ENCODE measurements at regions not wholly inside any gene's neighbourhood (a gene's known extent, or its start where the extent isn't known, plus 50 kb on each side); places are given as distances from the start of the nearest gene placed in this dataset.
"Not testable (repeated sequence)": the region's sequence is repeated elsewhere in the genome, so short reads cannot be mapped to it uniquely, and the experiment has no call there.

GRCh38 chr7:110544194-110544593 lies 546.7 kb upstream of the LRRN3 start:
- Histone ChIP-seq H3K79me2 (ENCODE audit: insufficient read depth, low read length) (no peaks in the 10 kb centered on the region), H3K4me3 (ENCODE audit: low read depth, low read length, poor library complexity, severe bottlenecking) (no peak overlapping the region), H3F3A (ENCODE audit: insufficient read depth, low read length) (no peaks in the 10 kb centered on the region), H3K9ac (ENCODE audit: low read length) (no peak overlapping the region), H2AFZ (ENCODE audit: low read length) (no peak overlapping the region), H3K27ac (ENCODE audit: low read depth, low read length, poor library complexity, severe bottlenecking) (no peak overlapping the region), H4K20me1 (ENCODE audit: insufficient read depth, low read length) (no peaks in the 10 kb centered on the region), H3K36me3 (ENCODE audit: insufficient read depth, low read length) (no peaks in the 10 kb centered on the region), H3K4me1 (ENCODE audit: insufficient read depth, low read length, severe bottlenecking) (no peaks in the 10 kb centered on the region), H3K9me3 (ENCODE audit: low read length) (no peaks in the 10 kb centered on the region), H3K4me2 (ENCODE audit: low read length) (no peak overlapping the region), H3K9me2 (ENCODE audit: low read depth, low read length) (no peaks in the 10 kb centered on the region), H3K27me3 (ENCODE audit: insufficient read depth, low read length) (no peaks in the 10 kb centered on the region)
- no peak for TF ChIP-seq EZH2 (IDR thresholded peaks at IDR 0.05; ENCODE audit: borderline replicate concordance, low read length)
- no peak for TF ChIP-seq CTCF (IDR thresholded peaks at IDR 0.05; ENCODE audit: low read length)

GRCh38 chr7:110548372-110548771 lies 542.6 kb upstream of the LRRN3 start:
- Histone ChIP-seq H3K9ac (ENCODE audit: low read length) (no peak overlapping the region), H3K36me3 (ENCODE audit: insufficient read depth, low read length) (no peaks in the 10 kb centered on the region), H3K9me2 (ENCODE audit: low read depth, low read length) (no peaks in the 10 kb centered on the region), H3K27ac (ENCODE audit: low read depth, low read length, poor library complexity, severe bottlenecking) (no peak overlapping the region), H2AFZ (ENCODE audit: low read length) (no peak overlapping the region), H3K79me2 (ENCODE audit: insufficient read depth, low read length) (no peaks in the 10 kb centered on the region), H4K20me1 (ENCODE audit: insufficient read depth, low read length) (no peaks in the 10 kb centered on the region), H3K4me3 (ENCODE audit: low read depth, low read length, poor library complexity, severe bottlenecking) (no peak overlapping the region), H3F3A (ENCODE audit: insufficient read depth, low read length) (no peaks in the 10 kb centered on the region), H3K9me3 (ENCODE audit: low read length) (no peaks in the 10 kb centered on the region; the same call in 1 of the 2 replicates), H3K4me2 (ENCODE audit: low read length) (no peak overlapping the region), H3K4me1 (ENCODE audit: insufficient read depth, low read length, severe bottlenecking) (no peaks in the 10 kb centered on the region), H3K27me3 (ENCODE audit: insufficient read depth, low read length) (no peaks in the 10 kb centered on the region)
- TF ChIP-seq EZH2 (IDR thresholded peaks at IDR 0.05; ENCODE audit: borderline replicate concordance, low read length) (no peak), CTCF (IDR thresholded peaks at IDR 0.05; ENCODE audit: low read length) (no peak)

GRCh38 chr7:110557136-110557535 lies 533.8 kb upstream of the LRRN3 start:
- Histone ChIP-seq H4K20me1 (ENCODE audit: insufficient read depth, low read length) (no peaks in the 10 kb centered on the region), H3F3A (ENCODE audit: insufficient read depth, low read length) (no peaks in the 10 kb centered on the region), H3K79me2 (ENCODE audit: insufficient read depth, low read length) (no peaks in the 10 kb centered on the region), H3K4me3 (ENCODE audit: low read depth, low read length, poor library complexity, severe bottlenecking) (no peak overlapping the region), H3K4me2 (ENCODE audit: low read length) (no peak overlapping the region), H2AFZ (ENCODE audit: low read length) (no peak overlapping the region), H3K27ac (ENCODE audit: low read depth, low read length, poor library complexity, severe bottlenecking) (no peak overlapping the region), H3K27me3 (ENCODE audit: insufficient read depth, low read length) (no peaks in the 10 kb centered on the region), H3K36me3 (ENCODE audit: insufficient read depth, low read length) (no peaks in the 10 kb centered on the region), H3K9me3 (ENCODE audit: low read length) (no peaks in the 10 kb centered on the region; the same call in 1 of the 2 replicates), H3K4me1 (ENCODE audit: insufficient read depth, low read length, severe bottlenecking) (no peaks in the 10 kb centered on the region), H3K9ac (ENCODE audit: low read length) (no peak overlapping the region), H3K9me2 (ENCODE audit: low read depth, low read length) (no peaks in the 10 kb centered on the region)
- TF ChIP-seq CTCF (IDR thresholded peaks at IDR 0.05; ENCODE audit: low read length) (no peak), EZH2 (IDR thresholded peaks at IDR 0.05; ENCODE audit: borderline replicate concordance, low read length) (no peak)

GRCh38 chr7:110563286-110563685 lies 527.6 kb upstream of the LRRN3 start:
- H3F3A ChIP-seq (ENCODE audit: insufficient read depth, low read length); H3K36me3 ChIP-seq (ENCODE audit: insufficient read depth, low read length); H4K20me1 ChIP-seq (ENCODE audit: insufficient read depth, low read length); H3K9ac ChIP-seq (ENCODE audit: low read length); H3K27me3 ChIP-seq (ENCODE audit: insufficient read depth, low read length); H3K4me1 ChIP-seq (ENCODE audit: insufficient read depth, low read length, severe bottlenecking); H2AFZ ChIP-seq (ENCODE audit: low read length); H3K9me3 ChIP-seq (ENCODE audit: low read length); H3K27ac ChIP-seq (ENCODE audit: low read depth, low read length, poor library complexity, severe bottlenecking); H3K4me3 ChIP-seq (ENCODE audit: low read depth, low read length, poor library complexity, severe bottlenecking); H3K9me2 ChIP-seq (ENCODE audit: low read depth, low read length); H3K4me2 ChIP-seq (ENCODE audit: low read length); H3K79me2 ChIP-seq (ENCODE audit: insufficient read depth, low read length): not testable (repeated sequence)
